ENCODE measurements at regions not wholly inside any gene's neighbourhood (a gene's known extent, or its start where the extent isn't known, plus 50 kb on each side); places are given as distances from the start of the nearest gene placed in this dataset.
A peak's percentile ranks its signal among the peaks of the same experiment; 100 is the strongest.
"Not testable (repeated sequence)": the region's sequence is repeated elsewhere in the genome, so short reads cannot be mapped to it uniquely, and the experiment has no call there.

DNA sequence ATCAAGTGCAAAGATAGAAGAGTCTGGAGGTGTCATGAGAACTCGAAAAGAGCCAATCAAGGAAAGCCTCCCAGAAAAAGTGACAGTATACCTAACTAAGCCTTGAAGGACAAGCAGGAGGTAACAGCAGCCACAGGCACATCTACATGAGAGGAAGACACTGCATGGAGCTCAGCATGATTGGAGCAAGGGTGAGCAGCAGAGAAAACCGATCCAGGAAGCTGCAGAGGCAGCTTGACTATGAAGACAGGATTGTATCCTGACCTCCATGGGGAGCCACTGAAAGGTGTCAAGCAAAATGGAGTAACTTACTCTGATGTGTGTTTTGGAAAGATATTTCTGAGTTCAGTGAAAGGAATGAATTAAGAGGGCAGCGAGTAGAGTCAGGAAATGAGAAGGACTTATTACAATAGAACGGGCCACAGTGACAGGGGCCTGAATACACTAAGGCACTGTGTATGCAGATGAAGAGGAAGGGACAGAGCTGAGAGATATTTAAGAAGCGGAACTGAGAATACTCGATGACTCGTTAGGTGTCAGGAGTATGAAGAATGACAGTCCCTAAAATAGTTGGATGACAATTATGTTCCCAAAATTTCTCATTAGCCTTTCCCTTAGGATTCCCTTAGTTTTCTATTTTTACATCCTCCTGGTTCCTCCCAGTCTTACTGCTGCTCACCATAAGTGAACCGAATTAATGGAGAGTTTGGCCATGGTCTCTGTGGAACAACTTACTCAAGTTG lies 139.3 kb upstream of the NFIA start:
- DNase-seq (no peak), ATAC-seq (peak; percentile 77 to 96 (median 90))
- H3K27me3 ChIP-seq (ENCODE audit: insufficient read depth in 3 of 3, low read length in 2 of 3) = no peaks in the 10 kb centered on the region
- intact Hi-C loops (cut with DNase I) = loop anchor here in 1 of 2 donors (10.0 kb wide), 1 partner anchor 78 kb away; no protein-coding TSS in a partner anchor
- TF ChIP-seq, protein P1, sequence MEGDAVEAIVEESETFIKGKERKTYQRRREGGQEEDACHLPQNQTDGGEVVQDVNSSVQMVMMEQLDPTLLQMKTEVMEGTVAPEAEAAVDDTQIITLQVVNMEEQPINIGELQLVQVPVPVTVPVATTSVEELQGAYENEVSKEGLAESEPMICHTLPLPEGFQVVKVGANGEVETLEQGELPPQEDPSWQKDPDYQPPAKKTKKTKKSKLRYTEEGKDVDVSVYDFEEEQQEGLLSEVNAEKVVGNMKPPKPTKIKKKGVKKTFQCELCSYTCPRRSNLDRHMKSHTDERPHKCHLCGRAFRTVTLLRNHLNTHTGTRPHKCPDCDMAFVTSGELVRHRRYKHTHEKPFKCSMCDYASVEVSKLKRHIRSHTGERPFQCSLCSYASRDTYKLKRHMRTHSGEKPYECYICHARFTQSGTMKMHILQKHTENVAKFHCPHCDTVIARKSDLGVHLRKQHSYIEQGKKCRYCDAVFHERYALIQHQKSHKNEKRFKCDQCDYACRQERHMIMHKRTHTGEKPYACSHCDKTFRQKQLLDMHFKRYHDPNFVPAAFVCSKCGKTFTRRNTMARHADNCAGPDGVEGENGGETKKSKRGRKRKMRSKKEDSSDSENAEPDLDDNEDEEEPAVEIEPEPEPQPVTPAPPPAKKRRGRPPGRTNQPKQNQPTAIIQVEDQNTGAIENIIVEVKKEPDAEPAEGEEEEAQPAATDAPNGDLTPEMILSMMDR (IDR thresholded peaks at IDR 0.05) = no peak
- no peaks in the 10 kb centered on the region for H3K36me3 ChIP-seq (ENCODE audit: insufficient read depth in 1 of 2, low read depth in 1 of 2)
- WGBS, 3 donors = 55 to 71% (median 61%) methylated on average over 8 of the region's 8 CpGs
- peaks cover 4% of the 10 kb centered on the region for H3K4me1 ChIP-seq
- no peaks in the 10 kb centered on the region for H3K9me3 ChIP-seq
- no peak overlapping the region for H3K4me3 ChIP-seq
- H3K27ac ChIP-seq = peak overlapping the region; percentile 54

GRCh38 chr1:60942291-60942690 lies 140.1 kb upstream of the NFIA start:
- WGBS, 3 donors = 83 to 100% (median 92%) methylated on average over 2 of the region's 2 CpGs
- no peak overlapping the region for H3K4me3 ChIP-seq
- TF ChIP-seq, protein P1 (IDR thresholded peaks at IDR 0.05) = no peak
- H3K27ac ChIP-seq = no peak overlapping the region
- DNase-seq = no peak
- H3K4me1 ChIP-seq = peaks cover 7% of the 10 kb centered on the region
- no peak for ATAC-seq
- H3K27me3 ChIP-seq (ENCODE audit: insufficient read depth in 3 of 3, low read length in 2 of 3) = no peaks in the 10 kb centered on the region
- no peaks in the 10 kb centered on the region for H3K36me3 ChIP-seq (ENCODE audit: insufficient read depth in 1 of 2, low read depth in 1 of 2)
- intact Hi-C loops (cut with DNase I) = loop anchor here in 1 of 2 donors (10.0 kb wide), 1 partner anchor 77 kb away; no protein-coding TSS in a partner anchor
- no peaks in the 10 kb centered on the region for H3K9me3 ChIP-seq

- H3K4me3 ChIP-seq; H3K27me3 ChIP-seq (ENCODE audit: insufficient read depth in 3 of 3, low read length in 2 of 3); H3K9me3 ChIP-seq; H3K36me3 ChIP-seq (ENCODE audit: insufficient read depth in 1 of 2, low read depth in 1 of 2); ATAC-seq; H3K27ac ChIP-seq; DNase-seq: not testable (repeated sequence)
- WGBS, 3 donors = 82 to 94% (median 88%) methylated on average over 2 of the region's 2 CpGs
- intact Hi-C loops (cut with DNase I) = loop anchor here in 1 of 2 donors (10.0 kb wide), 1 partner anchor 76 kb away; no protein-coding TSS in a partner anchor
- H3K4me1 ChIP-seq = peaks cover 22% of the 10 kb centered on the region
Measured at GRCh38 chr1:60940685-60941084, 141.7 kb upstream of the NFIA start.

- intact Hi-C loops (cut with DNase I) = no loop called here
- TF ChIP-seq, protein P1 (IDR thresholded peaks at IDR 0.05) = no peak
- peak; percentile 68 to 93 (median 87) for ATAC-seq
- DNase-seq = peak in 1 of 2 donors; percentile 55
- WGBS, 3 donors = 28 to 57% (median 34%) methylated on average over 5 of the region's 5 CpGs
- no peaks in the 10 kb centered on the region for H3K27me3 ChIP-seq (ENCODE audit: insufficient read depth in 3 of 3, low read length in 2 of 3)
- no peaks in the 10 kb centered on the region for H3K36me3 ChIP-seq (ENCODE audit: insufficient read depth in 1 of 2, low read depth in 1 of 2)
- H3K27ac ChIP-seq = peak overlapping the region; percentile 44
- no peak overlapping the region for H3K4me3 ChIP-seq
- H3K9me3 ChIP-seq = no peaks in the 10 kb centered on the region
- peaks cover 23% of the 10 kb centered on the region for H3K4me1 ChIP-seq
Measured at GRCh38 chr1:60937720-60938119, 144.6 kb upstream of the NFIA start.

- WGBS, 3 donors = 76 to 82% (median 82%) methylated on average over 4 of the region's 4 CpGs
- peaks cover 23% of the 10 kb centered on the region for H3K4me1 ChIP-seq
- intact Hi-C loops (cut with DNase I) = no loop called here
- ATAC-seq (peak in 2 of 4 donors; percentile 5 to 18), DNase-seq (no peak)
- H3K27me3 ChIP-seq (ENCODE audit: insufficient read depth in 3 of 3, low read length in 2 of 3) = no peaks in the 10 kb centered on the region
- TF ChIP-seq, protein P1 (IDR thresholded peaks at IDR 0.05) = no peak
- H3K9me3 ChIP-seq = no peaks in the 10 kb centered on the region
- no peak overlapping the region for H3K4me3 ChIP-seq
- H3K27ac ChIP-seq = peak overlapping the region; percentile 44
- H3K36me3 ChIP-seq (ENCODE audit: insufficient read depth in 1 of 2, low read depth in 1 of 2) = no peaks in the 10 kb centered on the region
Measured at GRCh38 chr1:60936591-60937342, 145.6 kb upstream of the NFIA start.

Data from psoas muscle (tissue), 7 donors.